G401 (cell line): ENCODE measurements at regions not wholly inside any gene's neighbourhood (a gene's known extent, or its start where the extent isn't known, plus 50 kb on each side); places are given as distances from the start of the nearest gene placed in this dataset.
"Not testable (repeated sequence)": the region's sequence is repeated elsewhere in the genome, so short reads cannot be mapped to it uniquely, and the experiment has no call there.

Experiments used
- DNase-seq: peaks from one replicate; pipeline ENCODE4 v3.0.0-alpha.2; 2015; ENCODE audit warnings: low spot score
- in situ Hi-C: cut with HindIII; loops from 2 replicates; pipeline ENCODE4 v1.10.0; 2016; ENCODE audit warnings: low sequenced_read_pairs, mixed read lengths

DNA sequence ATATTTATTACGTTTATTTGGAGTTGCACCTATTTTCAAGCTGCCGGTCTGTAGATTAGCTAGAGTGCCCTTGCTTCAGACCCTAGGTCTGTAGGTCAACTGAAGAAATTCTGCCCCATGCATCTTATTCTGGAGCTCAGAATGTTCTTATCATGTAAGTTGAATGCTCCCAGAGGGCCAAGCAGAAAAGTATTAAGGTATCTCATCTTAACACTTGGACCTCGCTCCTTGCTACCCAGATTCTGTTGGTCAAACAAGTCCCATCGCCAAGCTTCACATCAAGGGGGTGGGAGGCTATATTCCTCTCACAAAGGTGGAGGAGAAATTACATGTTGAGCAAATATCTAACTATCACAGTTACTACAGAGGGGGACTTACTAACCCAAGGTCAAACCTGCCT is 187.7 kb downstream of the C1orf94 start:
- in situ Hi-C loops = no loop called here
- DNase-seq = no peak

- DNase-seq = no peak
- in situ Hi-C loops = no loop called here
Measured at GRCh38 chr1:34365295-34365694, 188.6 kb downstream of the C1orf94 start.

DNA sequence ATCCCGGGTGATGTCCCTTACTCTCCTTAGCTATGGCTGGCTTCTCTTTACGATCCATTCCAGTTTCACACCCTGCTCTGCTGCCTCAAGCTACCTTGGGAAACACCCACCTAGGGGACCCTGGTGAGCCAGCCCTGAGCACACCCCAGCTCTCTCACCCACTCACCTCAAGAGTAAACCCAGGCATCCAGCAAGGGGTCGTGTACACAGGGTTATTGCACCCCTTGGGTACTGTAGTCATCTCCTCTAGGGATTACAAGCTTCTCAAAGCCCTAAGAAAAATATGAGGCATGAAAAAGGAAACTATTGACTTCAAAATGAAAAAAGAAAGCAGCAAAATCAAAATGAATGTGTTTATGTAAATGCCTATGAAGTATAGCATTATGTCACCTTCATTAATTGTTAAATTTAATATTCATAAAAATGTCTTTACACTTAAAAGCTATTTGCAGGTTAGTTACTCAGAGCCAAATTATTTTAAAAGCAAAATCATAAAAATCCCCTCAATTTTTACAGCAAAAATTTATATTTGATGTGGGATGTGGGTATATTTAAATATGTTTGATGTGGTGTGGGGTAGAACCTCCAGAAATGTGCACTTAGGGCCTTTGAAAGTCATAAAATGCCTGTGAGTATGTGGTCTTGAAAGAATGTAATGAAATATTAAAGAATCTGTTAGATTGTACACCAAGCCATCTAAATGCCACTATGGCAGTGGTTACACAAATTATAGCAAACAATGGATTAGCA is 190.3 kb downstream of the C1orf94 start:
- in situ Hi-C loops = no loop called here
- DNase-seq = no peak

- DNase-seq = no peak
- in situ Hi-C loops = no loop called here
Measured at GRCh38 chr1:34367954-34368353, 191.2 kb downstream of the C1orf94 start.

GRCh38 chr1:34369701-34370455 is 193.2 kb downstream of the C1orf94 start:
- in situ Hi-C loops = no loop called here
- no peak for DNase-seq

- DNase-seq = no peak
- in situ Hi-C loops = no loop called here
Measured at GRCh38 chr1:34370748-34371147, 194.0 kb downstream of the C1orf94 start.

GRCh38 chr1:34371179-34371578 is 194.5 kb downstream of the C1orf94 start:
- in situ Hi-C loops, DNase-seq: not testable (repeated sequence)

- in situ Hi-C loops = no loop called here
- DNase-seq = no peak
Measured at GRCh38 chr1:34371829-34372532, 195.3 kb downstream of the C1orf94 start.

DNA sequence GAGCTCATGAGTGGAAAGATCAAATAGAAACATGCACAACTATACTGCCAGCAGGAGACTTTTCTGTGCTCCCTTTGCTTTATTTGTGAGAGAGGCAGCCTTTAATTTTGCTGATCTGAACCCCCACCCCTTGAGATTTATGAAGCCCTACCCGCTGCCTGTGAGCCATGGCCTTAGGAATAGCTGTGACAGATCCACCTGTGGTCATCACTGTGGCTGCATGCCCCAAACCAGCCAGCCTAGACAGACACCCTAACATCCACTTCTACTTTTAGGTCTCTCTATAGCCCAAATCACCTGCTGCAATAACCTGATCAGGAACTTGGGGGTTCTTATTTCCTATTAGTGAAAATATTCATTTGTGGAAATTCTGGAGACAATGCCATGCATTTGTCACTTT is 196.2 kb downstream of the C1orf94 start:
- in situ Hi-C loops = no loop called here
- no peak for DNase-seq

DNA sequence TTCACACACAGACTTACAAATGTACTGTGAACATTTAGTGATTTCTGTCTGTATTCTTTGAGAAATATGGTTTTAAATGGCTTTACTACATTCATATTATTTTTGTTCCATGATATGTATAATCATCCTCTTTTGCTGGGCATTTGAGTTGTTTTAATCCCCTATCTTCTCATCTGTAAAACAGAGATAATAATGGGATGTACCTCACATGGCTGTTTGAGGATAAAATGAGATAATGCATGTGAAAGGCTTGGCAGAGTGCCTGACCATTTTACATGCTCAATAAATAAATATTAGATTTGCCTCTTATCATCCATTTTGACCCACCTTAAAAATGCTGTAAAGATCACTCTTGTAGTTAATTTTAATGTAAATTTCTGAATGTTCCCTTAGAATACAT is 197.2 kb downstream of the C1orf94 start:
- in situ Hi-C loops = no loop called here
- no peak for DNase-seq

GRCh38 chr1:34376531-34376930 is 199.8 kb downstream of the C1orf94 start:
- no peak for DNase-seq
- in situ Hi-C loops = no loop called here

- DNase-seq = no peak
- in situ Hi-C loops = no loop called here
Measured at GRCh38 chr1:34378968-34379856, 202.5 kb downstream of the C1orf94 start.

DNA sequence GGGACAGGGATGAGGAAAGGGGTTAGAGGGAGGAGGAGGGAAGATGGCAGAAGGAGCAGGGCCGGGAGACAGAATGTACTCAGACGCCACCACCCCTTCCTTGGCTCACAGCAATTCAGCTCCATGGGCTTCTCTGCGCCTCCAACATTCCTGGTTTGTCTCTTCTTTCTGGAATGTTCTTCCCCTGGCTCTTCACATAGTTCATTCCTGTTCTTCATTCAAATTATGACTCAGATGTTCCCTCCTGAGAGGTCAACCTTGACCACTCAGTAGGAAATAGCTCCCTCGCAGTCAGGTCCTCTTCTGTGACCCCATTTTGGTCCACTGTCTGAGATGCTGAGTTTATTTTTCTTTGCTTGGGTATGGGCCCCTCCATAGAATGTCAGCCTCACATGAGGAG is 203.2 kb downstream of the C1orf94 start:
- no peak for DNase-seq
- in situ Hi-C loops = no loop called here

GRCh38 chr1:34380526-34381124 is 203.9 kb downstream of the C1orf94 start:
- no peak for DNase-seq
- in situ Hi-C loops = no loop called here

- no peak for DNase-seq
- in situ Hi-C loops = no loop called here
Measured at GRCh38 chr1:34389974-34390373, 213.3 kb downstream of the C1orf94 start.

DNA sequence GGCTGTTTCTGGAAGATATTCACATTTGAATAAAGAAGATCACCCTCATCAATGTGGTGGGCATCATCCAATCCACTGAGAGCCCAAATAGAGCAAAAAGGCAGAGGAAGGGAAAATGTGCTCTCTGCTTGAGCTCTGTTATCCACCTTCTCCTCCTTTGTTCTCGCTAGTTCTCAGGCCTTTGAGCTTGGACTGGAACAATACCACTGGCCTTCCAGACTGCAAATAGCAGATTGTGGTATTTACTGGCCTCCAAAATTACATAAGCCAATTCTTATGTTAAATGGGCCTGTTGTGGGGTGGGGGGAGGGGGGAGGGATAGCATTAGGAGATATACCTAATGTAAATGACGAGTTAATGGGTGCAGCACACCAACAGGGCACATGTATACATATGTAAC is 219.3 kb downstream of the C1orf94 start:
- DNase-seq = no peak
- in situ Hi-C loops = no loop called here

- in situ Hi-C loops = no loop called here
- DNase-seq = no peak
Measured at GRCh38 chr1:34398241-34398915, 221.7 kb downstream of the C1orf94 start.

DNA sequence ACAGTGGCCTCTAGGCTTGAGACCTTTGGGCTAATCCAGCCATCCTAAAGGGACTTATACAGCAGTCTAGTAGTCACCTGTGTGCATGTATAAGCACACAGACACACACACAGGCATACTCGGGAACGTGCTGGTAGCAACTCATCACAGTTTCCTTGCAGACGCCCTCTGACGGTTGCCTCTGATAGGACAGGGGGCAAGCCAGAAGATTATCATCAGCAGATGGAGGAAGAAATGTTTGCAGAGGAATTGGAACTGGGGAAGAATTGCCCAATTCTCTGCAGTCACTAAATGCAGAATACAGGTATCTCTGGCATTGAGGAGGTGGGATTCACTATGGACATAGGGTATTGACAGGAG is 222.2 kb downstream of the C1orf94 start:
- in situ Hi-C loops = no loop called here

More for the DNA sequence above, 222.2 kb downstream of the C1orf94 start:
- no peak for DNase-seq
